Breast epithelium (tissue), 3 donors: ENCODE measurements at regions not wholly inside any gene's neighbourhood (a gene's known extent, or its start where the extent isn't known, plus 50 kb on each side); places are given as distances from the start of the nearest gene placed in this dataset.

ENCODE experiments used
- CTCF ChIP-seq, 3 donors: fragments of 450-650 bp; IDR thresholded peaks; one replicate each; pipeline ENCODE4 v1.5.1; 2016 to 2017; ENCODE audit warnings: antibody characterized with exemption in 3 of 3, mild to moderate bottlenecking in 3 of 3, moderate library complexity in 3 of 3
- POLR2A ChIP-seq: fragments of 450-650 bp; IDR thresholded peaks from one replicate; pipeline ENCODE4 v1.6.1; 2016; ENCODE audit warnings: antibody characterized with exemption, mild to moderate bottlenecking, moderate library complexity
- POLR2AphosphoS5 ChIP-seq, 3 donors: sonication (generic); formaldehyde crosslinking; IDR thresholded peaks; one replicate each; pipeline ENCODE4 v1.6.1; 2017; ENCODE audit warnings: antibody characterized with exemption in 3 of 3

GRCh38 chr7:96521068-96521894 lies 188.4 kb downstream of the SEM1 start:
- TF ChIP-seq CTCF (IDR thresholded peaks at IDR 0.05) (no peak), POLR2A (no peak), POLR2AphosphoS5 (IDR thresholded peaks at IDR 0.05) (peak in 1 of 3 donors; percentile 59)
